HG03432 (cell line): ENCODE measurements at regions not wholly inside any gene's neighbourhood (a gene's known extent, or its start where the extent isn't known, plus 50 kb on each side); places are given as distances from the start of the nearest gene placed in this dataset.

Experiments
- ATAC-seq: cut with Tn5 transposase; IDR thresholded peaks from one replicate; pipeline ENCODE4 v1.9.1; 2021; ENCODE audit warnings: mild to moderate bottlenecking, moderate library complexity; ENCODE audit not compliant: unreplicated experiment

GRCh38 chr2:120473522-120474271 lies 127.8 kb downstream of the INHBB start:
- no peak for ATAC-seq

- ATAC-seq, result no peak
These were observed 128.6 kb downstream of the INHBB start for GRCh38 chr2:120474486-120474885.

DNA sequence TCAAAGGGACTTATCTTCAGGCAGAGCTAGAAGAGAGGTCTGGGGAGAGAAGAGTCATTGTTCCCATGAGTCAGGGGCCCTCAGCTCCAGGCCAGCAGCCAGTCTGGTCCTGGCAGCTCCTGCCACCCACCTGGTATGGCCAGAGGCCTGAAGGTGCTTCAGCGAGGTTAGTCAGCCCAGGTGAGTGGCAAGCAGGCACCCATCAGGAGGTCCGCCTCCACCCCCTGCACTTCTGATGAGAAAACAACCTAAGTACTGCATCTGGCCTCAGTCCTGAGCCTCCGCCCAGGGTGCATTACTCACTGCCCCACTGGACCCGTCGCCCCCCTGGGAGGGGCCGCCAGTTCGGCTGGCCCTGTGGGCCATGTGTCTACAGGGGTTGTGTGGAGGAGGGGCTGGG lies 130.2 kb downstream of the INHBB start:
- no peak for ATAC-seq

- no peak for ATAC-seq
These were observed 131.3 kb downstream of the INHBB start for GRCh38 chr2:120477198-120477597.

DNA sequence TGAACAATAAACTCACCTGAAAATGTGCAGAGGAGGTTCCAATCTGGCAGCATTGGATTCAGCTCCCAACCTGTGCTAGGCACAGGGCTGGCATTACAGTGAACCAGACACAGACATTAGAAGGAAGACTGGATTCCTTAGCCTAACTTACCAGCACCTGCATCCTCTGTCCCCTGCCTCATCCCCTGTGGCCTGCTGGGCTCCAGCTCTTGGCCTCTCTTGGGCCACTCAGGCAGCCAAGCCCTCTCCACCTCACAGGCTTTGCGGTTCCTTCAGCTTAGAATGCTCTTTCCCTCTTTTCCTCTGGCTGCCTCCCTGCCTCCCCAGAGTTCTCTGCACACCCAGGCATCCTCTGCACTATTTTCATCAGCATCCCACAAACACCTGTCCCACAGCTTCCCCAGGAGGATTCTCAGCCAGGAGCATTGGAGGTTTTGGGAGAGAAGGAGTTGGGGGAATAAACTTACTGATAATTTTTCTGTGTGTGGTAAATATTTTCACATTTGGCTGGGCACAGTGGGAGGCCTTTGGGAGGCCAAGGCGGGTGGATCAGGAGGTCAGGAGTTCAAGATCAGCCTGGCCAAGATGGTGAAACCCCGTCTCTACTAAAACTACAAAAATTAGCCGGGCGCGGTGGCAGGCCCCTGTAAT lies 132.0 kb downstream of the INHBB start:
- no peak for ATAC-seq

DNA sequence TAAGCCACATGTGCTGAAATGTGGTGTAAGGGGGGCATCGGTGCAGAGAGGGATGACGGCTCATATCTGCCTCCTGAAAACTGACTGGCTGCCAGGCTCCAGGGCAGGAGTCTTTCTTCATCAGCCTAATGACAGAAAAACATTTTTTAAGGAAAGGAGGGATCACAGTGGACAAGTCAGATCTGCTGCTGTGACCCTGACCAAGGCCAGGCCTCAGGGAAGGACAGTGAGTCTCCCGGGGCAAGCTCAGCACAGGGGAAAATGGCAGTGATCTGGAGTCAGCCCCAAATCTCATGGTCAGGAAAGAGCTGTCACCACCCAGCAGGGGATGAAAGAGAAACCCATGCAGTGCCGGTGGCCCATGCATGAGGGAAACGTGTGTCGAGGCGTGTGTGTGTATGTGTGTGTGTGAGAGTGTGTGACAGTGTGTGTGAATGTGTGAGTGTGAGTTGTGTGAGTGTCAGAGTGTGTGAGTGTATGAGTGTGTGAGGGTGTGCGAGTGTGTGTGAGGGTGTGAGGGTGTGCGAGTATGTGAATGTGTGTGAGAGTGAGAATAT lies 134.5 kb downstream of the INHBB start:
- ATAC-seq, result no peak

GRCh38 chr2:120480903-120481445 lies 135.0 kb downstream of the INHBB start:
- ATAC-seq, result no peak

DNA sequence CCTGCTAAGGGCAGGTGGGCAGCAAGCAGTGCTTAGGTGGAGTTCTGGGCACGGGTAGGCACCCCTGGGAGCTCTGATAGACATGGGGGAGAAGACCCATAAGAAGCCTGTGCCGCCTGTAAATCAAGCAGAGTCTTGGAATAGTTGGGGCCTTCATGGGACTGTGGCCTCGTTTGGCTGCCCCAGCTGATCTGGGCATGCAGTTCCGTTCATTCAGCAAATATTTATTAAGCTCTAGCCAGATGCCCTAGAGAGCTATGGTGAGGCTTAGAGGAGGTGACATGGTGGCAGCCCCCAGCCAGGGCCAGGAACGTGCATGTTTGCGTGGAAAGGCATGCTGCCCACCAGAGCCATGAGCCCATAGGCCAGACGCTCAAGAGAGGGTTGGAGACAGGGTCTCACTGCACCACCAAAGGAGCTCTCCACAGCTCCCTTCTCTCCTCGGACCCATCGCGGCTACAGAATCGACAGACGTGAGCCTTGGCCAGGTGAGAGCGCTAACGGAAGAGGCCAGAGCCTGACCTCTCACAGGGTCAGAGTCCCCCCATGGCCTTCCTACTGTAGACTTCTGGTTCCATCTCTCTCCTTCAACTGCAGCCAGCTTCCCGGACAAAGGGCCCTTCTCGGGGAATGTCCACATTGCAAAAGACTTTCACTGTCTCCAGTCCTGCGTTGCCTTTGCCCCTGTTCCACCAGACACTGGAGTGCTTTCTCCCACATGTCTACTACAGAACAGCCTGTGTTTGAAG lies 135.7 kb downstream of the INHBB start:
- ATAC-seq, result no peak

- no peak for ATAC-seq
These were observed 136.4 kb downstream of the INHBB start for GRCh38 chr2:120482334-120482733.

DNA sequence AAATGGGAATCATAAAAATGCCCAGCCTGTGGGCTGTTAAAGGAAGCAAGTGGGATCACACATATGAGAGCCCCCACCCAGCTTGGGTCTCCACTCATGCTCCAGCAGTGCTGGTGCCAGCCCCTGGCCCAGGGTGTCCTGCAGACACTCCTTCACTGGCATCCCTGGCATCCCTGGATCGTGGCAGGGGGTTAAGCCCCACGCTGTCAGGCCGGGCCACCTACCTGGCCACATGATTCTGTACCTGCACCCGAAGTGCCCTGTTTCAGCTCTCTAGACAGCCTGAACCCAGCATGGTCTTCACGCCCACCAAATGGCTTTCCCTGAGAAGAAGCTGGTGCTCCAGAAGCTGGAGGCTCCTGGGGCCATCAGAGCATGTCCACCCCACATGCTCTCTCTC lies 137.4 kb downstream of the INHBB start:
- no peak for ATAC-seq

DNA sequence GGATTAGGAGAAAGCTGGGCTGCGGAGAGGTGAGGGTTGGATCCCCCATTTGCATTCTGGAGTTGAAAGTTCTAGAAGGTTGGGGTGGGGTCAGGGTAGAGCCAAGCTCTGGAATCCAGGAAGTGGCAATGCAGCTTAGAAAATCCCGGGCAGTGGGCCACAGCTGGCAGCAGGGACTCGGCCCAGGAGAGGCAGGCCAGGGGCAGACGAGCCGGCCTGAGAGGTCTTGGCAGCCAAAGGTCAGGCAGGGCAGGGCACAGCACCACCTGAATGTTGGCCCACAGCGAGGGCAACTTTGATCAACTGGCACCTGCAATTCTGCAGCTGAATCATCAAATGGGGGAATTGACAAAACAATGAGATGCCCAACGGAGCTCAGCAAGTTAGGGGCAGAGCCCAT lies 139.2 kb downstream of the INHBB start:
- ATAC-seq, result no peak

GRCh38 chr2:120486441-120486840 lies 140.5 kb downstream of the INHBB start:
- ATAC-seq, result no peak

DNA sequence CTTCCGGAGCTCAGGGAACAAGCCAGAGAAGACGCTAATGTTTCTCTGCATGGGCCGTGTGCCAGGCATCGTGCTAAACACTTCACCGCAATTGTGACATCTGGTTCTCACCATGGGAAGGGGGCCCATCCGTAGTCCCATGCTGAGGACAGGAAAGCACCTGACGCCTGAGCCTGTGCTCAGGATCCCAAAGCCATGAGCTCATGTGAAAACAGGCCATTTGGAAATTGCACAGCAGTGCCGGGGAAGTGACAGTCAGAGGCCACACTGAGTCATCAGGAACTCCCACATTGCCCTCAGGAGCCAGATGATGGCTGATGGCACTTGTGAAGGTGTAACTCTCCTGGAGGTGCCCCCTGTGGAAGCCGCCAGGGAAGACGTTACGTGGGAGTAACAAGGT lies 141.0 kb downstream of the INHBB start:
- ATAC-seq, result no peak

- no peak for ATAC-seq
These were observed 142.6 kb downstream of the INHBB start for GRCh38 chr2:120488531-120488930.

DNA sequence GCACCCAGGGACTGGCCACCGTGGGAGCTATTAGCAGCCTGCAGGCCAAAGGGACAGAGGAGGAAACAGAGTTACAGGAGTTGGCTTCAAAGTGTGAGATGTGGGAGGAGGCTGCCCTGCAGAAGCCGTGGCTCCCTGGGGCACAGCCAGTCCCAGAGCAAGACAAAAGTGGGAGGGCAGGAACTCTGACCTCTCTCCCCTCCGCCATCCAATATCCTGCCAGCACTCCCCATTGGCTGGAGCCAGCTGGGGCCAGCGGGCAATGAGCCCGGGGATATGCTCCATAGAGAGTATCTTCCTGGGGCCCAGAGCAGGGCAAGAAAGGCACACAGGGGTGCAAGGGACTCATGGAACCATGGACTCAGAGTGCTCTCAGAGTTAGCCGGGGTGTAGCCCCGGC lies 143.1 kb downstream of the INHBB start:
- no peak for ATAC-seq

GRCh38 chr2:120490091-120490798 lies 144.3 kb downstream of the INHBB start:
- no peak for ATAC-seq

DNA sequence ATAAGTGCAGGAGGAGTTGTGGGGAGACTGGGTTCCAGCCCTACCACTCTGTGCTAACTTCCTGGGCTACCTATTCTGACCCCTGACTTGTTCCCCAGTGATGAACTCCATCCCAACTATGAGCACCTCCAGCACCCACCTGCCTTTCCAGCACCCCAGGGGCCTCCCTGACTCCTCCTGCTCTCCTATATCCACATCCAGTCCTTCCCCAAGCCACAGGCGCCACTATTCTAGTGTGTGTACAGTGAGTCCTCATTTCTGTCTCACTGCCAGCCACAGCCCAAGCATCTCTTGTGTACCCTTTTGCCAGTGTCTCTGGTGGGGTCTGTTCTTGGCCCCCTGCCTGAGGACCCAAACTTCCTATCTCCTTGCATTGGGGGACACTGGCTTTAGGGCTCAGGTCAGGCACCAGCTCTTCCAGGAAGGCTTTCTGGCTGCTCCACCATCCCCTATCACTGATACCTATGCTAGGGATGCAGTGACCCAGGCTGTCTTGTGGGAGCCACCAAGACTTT lies 145.2 kb downstream of the INHBB start:
- no peak for ATAC-seq

DNA sequence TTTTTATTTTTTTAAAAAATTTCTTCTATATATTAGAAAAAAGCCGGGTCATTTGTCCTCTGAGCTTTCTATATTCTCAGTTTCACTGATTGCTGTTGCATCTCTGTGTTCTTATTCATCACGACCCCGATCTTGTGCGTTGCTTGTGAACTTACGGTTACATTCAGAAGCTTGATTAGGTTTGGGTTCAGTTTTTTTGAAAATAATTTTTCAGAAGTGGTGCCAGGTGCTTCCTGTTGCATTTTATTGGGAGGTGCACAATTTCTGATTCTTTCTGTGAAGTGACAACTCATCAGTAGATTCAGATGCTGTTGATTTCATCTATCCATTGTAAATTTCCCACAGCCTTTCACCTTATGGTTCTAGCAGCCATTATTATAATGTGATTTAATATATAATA lies 147.3 kb downstream of the INHBB start:
- no peak for ATAC-seq

GRCh38 chr2:120494446-120494845 lies 148.5 kb downstream of the INHBB start:
- ATAC-seq, result no peak

GRCh38 chr2:120495586-120495985 lies 149.7 kb downstream of the INHBB start:
- no peak for ATAC-seq

DNA sequence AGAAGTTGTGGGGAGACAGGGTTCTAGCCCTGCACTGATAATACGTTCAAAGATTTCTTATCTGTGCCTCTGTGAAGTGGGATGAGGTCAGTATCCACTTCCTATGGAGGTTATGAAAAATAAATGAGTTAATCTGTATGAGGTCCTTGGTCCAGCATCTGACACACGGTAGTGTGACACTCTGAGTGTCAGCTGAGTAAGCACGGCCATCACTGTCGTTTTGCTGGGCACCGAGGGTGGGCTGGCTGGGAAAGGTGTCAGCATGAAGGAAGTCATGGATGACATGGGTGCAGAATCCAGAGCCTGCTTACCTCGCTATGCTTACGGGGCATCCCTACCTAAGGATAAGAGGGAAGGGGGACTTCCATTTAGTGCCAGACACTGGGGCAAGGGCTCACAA lies 150.3 kb downstream of the INHBB start:
- ATAC-seq, result no peak
